Vagina (tissue), 2 donors: ENCODE measurements at regions not wholly inside any gene's neighbourhood (a gene's known extent, or its start where the extent isn't known, plus 50 kb on each side); places are given as distances from the start of the nearest gene placed in this dataset.
"Not testable (repeated sequence)": the region's sequence is repeated elsewhere in the genome, so short reads cannot be mapped to it uniquely, and the experiment has no call there.

Experiments
- CTCF ChIP-seq, 3 experiments: fragments of 450-650 bp in 2 of 3; fragments of 200-600 bp in 1 of 3; sonication (generic) in 1 of 3; IDR thresholded peaks; one replicate each; pipeline ENCODE4 v1.5.1; 2017 to 2019; ENCODE audit warnings: antibody characterized with exemption in 3 of 3, mild to moderate bottlenecking in 2 of 3, moderate library complexity in 2 of 3
- POLR2A ChIP-seq, 2 donors: fragments of 450-650 bp; IDR thresholded peaks; one replicate each; pipeline ENCODE4 v1.6.1; 2017; ENCODE audit warnings: antibody characterized with exemption in 2 of 2, mild to moderate bottlenecking in 2 of 2, moderate library complexity in 2 of 2
- POLR2AphosphoS5 ChIP-seq, 2 donors: sonication (generic); formaldehyde crosslinking; IDR thresholded peaks; one replicate each; pipeline ENCODE4 v1.9.0; 2017; ENCODE audit warnings: antibody characterized with exemption in 2 of 2, mild to moderate bottlenecking in 2 of 2, low read depth in 1 of 2; ENCODE audit not compliant: insufficient read depth in 1 of 2

GRCh38 chr15:84384421-84384820, 148.8 kb downstream of the GOLGA6L4 start:
- not testable (repeated sequence) for TF ChIP-seq POLR2A (IDR thresholded peaks at IDR 0.05); CTCF (IDR thresholded peaks at IDR 0.05); POLR2AphosphoS5 (IDR thresholded peaks at IDR 0.05; ENCODE audit: insufficient read depth in 1 of 2, low read depth in 1 of 2)
